Stomach (tissue), 4 donors: ENCODE measurements at regions not wholly inside any gene's neighbourhood (a gene's known extent, or its start where the extent isn't known, plus 50 kb on each side); places are given as distances from the start of the nearest gene placed in this dataset.

Source experiments
- CTCF ChIP-seq, 7 experiments: fragments of 450-650 bp in 4 of 7; fragments of 200-600 bp in 3 of 7; sonication (generic) in 3 of 7; IDR thresholded peaks; one replicate each; pipeline ENCODE4 v1.5.1; 2016 to 2019; ENCODE audit warnings: antibody characterized with exemption in 7 of 7, control low read depth in 2 of 7, mild to moderate bottlenecking in 1 of 7
- EP300 ChIP-seq: sonication (generic); formaldehyde crosslinking; IDR thresholded peaks from one replicate; pipeline ENCODE4 v1.6.1; 2017; ENCODE audit warnings: antibody characterized with exemption

GRCh38 chr3:64908251-64908685 is 220.5 kb upstream of the ADAMTS9 start:
- no peak for TF ChIP-seq CTCF (IDR thresholded peaks at IDR 0.05)
- no peak for TF ChIP-seq EP300
